Stimulated activated CD4-positive, alpha-beta T cell treated with anti-CD3 and anti-CD28 coated beads, Interleukin-4, amount 100 ng/mL, for 1 hour (primary cell): ENCODE measurements at regions not wholly inside any gene's neighbourhood (a gene's known extent, or its start where the extent isn't known, plus 50 kb on each side); places are given as distances from the start of the nearest gene placed in this dataset.

Experiments used
- DNase-seq: peaks from one replicate; pipeline ENCODE4 v3.0.0-alpha.2; 2020

DNA sequence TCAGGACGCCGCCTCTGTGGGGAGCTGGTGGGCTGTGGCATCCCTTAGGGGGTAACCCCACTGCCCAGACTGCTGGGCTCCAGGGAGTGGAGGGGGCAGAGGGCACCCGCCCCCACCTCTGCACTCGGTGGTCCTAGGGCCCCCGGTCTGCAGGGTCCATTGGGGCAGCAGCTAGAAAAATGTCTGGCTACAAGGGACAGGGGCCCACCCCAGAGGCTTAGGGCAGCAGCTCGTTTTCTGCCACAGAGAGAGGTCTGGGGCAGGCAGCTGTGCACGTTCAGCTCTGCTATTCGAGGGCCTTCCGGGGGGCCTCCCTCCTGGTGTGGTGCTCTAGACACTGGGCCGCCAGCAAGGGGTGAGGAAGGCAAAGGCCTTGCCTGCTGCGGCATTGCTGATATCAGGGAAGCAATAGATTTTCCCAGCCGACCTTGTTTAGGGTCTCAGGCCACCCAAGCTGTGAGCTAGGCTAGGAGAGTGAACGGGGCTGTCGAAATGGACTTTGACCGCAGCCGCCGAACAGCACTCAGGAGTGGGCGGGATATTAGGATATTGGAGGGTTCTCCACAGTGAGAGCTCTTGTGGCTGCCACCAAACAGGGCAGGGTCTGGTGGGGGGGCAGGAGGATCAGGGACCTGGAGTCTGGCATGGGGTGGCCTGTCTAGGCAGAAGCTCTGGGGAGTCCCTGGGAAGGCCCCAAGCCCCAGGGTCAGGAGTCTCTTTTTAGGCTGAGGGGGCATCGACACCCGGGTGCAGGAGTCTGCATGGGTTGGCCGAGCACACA lies 61.4 kb upstream of the KLF13 start:
- no peak for DNase-seq

DNA sequence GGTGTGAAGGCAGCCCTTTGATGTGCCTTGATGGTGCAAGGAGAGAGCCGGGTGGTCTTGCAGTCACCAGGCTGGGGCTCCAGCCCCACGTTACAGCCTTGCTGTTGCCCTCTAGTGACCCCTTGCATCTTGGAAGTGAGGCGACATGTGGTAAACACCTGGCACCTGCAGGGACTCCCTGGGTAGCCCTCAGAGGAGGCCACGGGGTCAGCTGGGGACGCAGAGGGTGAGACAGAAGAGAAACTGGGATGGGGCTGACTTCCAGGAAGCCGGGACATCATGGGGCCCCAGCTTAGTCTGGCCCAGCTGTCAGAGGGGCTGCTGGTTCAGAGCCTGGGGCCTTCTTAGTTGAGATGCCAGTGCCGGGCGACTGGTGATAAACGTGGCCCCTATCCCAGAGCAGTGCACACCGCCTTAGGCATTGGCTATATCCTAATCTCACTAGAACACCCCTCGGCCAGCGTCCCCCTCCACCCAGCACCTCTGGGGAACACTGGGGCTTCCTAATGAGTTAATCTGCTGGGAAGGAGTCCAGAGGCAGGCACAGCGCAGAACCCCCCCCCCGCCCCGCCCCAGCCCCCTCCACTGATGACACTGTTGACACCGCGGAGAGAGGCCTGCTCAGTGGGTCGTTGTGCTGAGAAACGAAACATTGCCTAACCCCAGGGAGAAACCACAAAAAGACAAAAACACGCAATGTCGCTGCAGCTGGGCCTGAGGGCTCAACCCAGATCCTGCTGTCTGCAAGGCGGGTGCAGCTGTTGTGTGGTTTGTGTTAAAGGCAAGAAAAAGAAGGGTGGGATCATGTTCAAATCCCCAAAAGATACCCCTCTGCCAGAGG lies 60.5 kb upstream of the KLF13 start:
- DNase-seq: peak; percentile 49

DNA sequence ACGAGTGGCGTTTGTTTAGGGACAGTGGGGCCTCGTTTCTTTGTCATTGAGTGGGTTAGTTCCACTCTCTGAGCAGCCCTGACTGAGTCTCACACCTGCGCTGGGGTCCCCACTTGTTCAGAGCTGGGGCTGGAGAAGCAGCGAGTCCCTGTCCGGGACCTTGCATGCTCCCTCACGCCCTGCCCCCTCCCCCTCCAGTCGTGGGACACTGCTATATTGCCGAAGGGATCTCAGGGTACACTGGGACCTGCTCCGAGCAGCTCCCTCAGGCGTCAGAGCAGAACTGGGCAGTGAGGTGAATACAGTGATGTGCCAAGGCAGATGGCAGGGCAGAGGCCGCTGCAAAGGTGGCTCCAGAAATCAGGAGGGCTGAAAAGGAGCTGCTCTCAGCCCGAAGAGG lies 59.9 kb upstream of the KLF13 start:
- no peak for DNase-seq

DNA sequence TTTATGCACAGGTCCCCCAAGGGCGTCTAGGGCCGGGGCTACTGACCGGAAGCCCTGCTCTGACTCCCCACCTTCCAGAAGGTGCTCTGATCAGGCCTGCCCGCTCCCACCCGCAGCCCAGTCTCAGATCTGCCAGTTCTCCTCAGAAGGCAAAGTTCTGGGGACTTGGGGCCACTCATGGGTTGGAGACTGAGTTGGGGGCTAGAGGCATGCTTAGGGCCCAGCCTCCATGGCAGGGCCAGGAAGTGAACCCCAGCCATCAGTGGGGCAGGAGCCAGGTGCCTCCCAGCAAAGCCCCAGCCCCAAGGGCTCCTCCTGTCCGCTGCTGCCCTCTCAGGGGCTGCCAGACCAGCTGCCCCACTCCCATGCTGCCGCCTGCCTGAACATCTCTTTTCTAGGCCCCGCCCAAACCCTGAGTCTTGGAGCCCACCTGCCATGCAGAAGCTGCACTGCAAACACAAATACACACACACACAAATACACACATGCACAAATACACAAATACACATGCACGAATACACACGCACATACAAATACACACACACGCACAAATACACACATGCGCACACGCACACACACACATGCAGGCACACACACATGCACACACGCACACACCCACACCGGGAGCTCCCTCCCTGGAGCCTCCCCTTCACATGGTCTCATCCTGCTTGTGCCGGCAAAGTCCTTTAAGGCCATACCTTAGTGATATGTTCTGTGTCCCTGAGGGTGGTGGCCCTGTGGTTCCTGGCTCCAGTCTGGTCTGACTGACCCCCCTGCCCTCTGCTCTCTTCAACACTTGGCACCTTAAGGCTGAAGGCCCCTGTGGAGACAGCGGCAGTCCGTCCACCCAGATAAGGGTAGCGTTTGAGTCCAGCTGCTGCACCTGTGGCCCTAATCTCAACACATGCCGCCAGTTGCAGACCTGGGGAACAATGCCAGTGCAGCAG lies 59.2 kb upstream of the KLF13 start:
- DNase-seq: no peak

DNA sequence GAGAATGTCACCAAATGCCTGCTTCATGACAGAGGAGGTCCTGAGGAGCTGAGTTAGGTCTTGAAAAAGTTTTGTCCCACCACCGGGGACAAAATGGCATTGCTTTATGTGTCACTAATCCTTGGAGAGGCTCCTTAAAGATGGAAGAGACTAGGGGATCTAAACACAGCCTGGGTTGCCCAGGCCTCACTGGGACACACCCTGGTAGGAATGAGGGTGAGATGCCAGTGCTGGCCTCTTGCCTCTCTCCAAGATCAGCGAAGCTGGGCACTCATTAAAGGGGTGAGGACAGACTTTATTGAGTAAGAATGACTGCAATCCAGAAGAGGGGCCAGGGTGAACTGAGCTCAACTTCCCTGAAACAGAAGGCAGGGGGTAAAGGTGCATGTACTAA lies 58.5 kb upstream of the KLF13 start:
- DNase-seq: no peak

DNA sequence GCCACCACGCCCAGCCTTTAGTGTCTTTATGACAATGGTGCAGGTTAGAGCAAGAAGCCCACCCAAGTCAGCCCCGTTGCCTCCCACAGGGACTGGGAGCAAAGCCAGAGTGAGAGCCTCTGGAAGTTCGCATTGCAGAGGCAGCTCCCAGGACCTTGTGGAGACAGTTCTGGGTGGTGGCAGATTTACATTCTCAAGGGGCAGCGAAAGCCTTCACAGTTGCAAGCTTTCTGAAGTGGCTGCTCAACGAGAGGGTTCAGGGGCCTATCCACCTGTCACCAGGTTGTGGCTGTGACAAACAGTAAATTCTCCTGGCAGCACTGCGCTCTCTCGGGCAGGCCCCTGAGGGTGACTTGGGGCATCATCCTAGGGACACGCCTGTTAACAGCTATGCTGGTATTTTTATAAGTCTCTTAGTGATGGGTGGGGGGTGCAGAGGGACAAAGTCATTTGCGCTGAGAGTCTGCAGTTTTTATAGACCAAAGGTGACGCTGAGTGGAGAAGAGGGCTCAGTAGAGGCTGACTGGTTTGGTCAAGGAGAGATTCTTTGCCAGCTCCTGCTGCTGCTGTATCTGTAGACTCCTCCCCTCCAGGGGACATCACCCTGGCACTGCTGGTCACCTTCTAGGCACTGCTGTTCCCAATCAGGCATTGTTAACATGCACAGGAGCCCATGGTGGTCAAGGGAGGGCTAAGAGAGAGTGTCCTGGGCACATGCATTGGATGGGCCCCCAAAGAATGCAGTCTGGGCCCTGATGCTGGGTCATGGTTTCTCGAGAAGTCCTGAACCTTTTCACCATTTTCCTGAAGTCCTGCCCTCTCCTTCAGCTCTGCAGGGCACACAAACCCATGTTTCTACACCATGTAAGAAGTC lies 57.5 kb upstream of the KLF13 start:
- no peak for DNase-seq

DNA sequence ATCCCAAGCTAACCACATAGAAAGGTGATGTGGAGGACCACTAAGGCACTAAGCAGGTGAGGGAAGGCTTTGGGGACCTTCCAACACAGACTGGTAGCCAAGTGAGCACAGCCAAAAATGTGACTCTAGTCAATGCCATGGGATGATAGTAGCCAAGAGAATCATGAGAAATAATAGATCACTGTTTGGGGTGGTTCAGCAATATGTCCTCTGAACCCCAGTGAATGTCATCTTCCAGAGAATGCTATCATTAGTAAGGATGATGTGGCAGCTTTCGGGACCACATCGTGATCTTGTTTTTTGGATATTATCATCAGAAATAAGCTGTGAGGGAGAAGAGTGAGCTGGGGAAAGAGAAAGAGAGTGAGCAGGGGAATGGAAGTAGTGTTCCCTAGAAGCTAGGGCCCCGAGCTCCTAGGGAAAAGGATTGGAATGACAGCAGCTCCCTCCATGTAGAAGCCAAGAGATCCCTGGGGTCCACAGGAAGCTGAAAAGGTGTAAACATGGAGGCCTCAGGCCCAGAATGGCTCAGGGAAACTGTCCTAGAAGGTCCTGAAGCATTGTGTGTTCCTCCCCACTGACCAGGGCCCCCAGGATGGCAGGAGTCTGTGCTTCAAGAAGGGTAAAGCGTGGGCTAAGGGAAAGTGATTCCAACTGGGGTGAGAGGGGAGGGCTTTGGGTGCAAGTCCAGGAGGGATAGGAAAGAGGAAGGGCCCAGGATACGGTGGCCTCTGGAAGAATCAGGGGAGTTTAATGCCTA lies 56.6 kb upstream of the KLF13 start:
- DNase-seq: no peak

DNA sequence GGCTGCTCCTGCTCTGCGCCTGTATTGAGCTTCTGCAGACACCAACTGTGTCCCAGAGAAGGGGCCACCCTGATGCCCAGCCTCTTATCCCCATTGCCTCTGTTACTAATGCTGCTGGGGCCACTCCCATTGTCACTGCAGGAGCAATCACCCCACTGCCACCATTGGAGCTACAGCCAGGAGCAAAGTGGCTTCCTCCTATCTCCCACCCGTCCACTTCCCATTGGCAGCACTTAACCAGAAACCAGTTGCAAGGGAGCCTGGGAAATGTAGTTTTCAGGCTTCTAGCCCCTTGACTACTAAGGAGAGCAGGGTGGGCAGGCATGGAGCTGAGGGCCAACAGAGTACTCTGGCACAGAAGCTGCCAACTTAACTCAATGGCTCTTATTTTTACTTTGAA lies 55.9 kb upstream of the KLF13 start:
- DNase-seq: no peak

DNA sequence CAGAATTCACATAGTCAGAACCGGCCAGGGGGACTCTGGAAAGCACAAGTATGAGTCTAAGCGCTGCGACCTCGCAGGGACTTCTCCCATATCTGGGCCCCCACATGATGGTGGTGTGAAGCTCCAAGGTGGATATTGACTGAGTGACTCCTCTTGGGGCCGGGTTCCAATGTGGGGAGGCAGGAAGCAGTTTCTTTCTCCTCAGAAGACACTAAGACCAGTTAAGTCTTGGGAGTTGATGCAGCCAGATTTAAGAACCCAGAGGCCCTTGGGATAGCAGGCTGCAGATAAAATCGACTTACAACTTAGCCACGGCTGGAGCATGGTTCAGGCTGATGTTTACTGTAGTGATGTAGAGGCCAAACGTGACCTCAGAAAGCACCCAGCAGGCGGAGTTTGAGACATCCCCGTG lies 55.4 kb upstream of the KLF13 start:
- DNase-seq: no peak

DNA sequence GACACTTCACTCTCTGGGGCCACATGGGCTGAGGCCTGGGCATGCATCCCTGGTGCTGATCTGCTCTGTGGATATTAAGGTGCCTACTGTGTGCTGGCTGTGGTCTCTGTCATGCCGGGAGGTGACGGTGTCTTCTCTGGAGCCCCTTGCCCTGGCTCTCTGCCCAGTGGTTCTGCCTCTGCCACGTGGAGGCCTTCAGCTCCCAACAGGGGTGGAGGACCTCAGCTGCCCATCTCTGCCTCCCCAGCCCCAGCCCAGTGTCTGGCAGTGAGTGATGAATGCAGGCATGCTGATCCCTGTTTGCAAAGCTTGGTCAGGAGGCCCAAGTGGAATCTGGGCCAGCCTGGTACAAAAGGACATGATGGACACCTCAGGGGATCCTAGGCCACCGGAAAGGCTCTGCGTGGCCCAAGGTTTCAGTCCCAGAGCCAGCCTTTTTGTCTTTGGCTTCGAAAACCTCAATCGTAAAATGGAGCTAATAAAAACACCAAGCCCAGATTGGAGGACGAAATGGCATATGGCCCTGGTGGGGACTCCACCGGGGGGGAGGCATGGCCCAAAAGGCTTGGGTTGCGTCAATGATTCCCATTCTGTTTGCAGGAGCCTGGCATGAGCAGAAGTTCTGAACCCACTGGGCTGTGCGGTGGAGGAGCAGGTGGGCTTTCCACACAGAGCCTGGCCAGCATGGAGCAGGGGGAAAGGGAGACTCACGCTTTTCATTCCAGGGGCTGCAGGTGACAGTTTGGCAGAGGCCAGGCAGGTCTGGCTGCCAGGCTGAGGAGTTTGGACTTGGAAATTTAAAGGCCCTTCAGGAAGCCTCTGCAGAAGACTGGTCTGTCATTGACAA lies 54.7 kb upstream of the KLF13 start:
- DNase-seq: no peak

DNA sequence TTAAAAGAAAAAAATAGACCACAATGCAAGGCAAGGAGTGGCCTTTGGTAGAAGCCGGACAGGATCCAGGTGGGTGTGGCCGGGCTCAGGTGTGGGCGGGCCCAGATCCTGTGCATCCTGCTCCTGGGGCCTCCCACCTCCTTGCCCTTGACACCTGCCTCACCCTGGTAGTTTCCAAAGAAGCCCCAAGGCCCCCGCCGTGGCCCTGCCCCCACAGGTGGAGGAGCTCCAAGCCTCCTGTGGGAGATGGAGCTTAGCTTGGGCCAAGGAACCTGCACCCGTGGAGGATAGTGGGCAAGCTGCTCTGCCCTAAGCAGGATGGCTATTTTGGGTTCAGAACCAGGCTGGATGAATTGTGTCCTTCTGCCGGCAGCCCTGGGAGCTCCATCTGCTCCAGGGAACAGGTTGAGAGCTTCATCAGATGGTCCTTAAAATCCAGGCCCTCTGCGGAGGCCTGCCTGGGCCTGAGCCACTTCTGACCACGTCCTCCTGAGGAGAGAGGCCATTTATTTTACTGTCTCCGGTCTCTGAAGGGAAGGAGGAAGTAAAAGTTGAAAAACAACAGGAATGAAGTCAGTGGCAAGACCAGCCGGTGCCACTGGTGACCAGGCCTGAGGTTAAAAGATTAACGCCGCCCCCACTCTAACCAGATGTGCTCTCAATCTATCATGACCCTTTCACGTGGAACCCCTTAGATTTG lies 53.9 kb upstream of the KLF13 start:
- no peak for DNase-seq

DNA sequence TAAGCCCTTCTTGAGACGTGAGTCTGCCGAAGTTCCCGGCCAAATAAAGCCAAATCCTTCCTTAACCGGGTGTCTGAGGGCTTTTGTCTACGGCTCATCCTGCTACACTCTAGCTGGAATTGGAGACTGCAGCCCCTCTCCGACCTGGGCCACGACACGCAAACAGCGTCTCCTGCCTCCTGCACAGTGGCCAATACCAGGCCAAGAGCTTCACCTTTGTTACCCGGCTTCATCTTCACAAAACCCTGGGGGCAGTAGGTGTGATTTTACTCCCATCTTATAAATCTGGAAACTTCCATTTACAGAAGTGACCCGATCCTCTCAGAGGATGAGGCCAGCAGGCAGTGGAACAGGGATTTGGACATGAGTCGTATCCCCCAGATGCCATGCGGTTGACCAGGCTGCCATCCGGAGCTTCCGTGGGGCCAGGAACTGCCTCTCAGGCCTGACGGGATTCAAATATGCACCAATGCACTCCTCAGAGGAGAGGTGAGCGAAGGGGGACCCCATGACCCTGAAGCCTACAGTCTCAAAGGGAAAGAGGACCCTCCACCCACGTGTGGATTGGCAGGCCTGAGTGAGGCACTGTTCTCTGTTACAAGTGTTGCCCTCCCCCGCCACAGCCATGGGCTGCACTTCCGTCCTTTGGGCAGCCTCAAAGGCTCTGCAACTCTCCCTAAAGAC lies 53.2 kb upstream of the KLF13 start:
- DNase-seq: no peak

DNA sequence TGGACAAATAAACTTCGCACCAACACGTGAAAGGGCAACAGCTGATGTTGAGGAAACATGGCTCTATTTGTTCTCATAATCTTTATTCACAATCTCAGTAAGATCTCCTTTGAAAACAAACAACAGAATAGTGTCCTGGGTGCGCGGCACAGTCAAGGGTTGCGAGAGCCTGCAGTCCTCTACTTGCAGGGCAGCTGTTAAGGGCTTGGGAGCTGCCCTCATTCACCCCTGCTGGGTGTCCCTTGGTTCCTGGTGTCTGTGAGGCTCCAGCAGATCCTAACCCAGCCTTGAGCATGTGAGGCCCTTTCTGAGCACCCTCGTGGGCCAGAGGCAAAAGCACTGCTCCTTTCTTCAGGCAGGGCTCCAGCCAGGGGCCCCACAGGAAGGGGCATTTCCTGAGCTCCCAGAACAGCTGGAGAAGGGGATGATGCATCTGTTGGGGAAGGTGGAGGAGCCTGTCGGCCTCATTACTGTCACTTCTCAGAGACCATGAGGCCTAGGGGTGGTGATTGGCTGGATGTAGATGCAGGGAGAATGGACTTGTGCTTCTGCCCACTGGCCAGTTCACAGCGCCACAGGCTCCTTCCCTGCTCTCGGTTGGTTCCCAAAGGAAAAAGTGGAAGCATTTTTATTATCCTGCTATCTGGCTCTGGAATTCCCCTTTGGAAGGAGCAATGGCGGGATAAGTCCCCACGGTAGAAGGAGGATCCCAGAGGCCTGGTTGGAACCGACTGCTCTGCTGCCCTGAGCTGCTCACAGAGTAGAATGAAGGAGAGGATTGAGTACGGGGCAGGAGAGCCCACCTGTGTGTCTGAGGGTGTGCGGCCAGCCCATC lies 51.9 kb upstream of the KLF13 start:
- DNase-seq: no peak

DNA sequence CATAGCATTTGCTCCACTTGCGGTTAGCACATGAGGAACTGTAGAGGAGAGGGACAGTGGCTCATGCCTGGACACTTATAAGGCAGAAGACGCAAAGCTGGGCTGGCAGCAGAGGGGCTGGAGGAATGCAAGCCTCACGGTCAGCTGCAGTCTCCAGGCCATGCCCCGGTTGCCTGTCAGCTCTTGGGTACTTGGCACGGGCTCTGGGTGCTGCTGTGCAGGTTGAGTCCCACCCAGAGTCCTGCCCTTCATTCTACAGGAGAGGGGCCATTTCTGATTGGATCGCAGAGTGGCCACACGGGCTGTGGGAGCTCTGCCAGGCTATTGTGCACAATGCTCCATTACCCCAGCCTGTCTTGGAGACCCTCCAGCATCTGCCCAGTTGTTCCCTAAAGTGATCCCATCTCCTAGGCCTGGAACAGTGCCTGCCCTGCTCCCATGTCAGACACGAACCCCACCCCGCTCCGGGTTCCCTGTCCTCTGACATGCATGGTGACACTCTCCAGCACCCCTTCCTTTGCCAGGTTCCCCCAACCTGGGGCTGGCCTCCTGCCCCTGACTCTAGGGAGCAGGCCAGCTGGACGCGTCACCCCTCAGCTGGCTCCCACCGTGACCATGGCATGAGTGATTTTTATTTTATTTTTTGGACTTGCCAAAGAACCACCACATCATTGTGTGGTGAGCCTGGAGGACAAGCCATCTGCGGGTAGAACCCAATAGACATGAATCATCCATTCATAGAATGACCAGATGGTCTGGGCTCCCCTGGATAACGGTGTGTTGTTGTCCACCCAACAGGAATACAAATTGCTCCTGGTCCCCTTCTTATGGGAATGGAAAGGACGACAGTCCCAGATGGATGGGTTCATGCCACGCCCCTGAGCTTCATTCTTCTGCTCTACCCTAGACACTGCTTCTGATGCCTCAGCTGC lies 51.0 kb upstream of the KLF13 start:
- DNase-seq: no peak

DNA sequence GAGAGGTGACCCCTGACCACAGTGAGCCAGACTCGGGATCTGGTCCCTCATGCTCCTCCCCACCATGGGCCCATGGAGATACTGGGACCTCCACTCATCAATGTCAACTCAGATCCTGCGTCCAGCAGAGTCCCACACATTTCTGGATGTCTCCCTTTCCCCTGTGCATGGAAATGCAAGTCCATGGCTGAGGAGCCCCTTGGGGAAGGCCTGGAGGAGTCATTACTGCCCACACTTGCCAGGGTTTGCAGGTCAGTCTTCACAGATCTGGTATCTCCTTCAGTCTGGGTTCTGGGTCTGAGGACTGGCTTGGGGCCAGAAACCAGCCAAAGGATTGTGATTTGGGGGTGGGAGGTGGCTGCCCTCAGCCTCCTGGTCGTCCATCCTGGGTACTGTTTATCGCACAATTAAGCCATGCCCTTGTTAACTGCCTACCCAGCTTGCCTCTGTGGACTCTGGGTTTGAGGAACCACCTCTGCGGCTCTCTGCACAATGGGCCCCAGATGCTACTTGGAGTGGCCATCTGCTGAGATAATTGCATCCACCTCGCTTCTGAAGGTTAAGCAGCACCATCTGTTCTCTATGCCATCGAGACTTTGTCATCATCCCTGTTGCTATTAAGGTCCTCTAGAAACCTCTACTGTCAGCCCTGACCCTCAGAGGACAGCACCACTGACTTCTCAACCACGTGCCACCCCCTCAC lies 49.9 kb upstream of the KLF13 start:
- no peak for DNase-seq
